ENCODE measurements at regions not wholly inside any gene's neighbourhood (a gene's known extent, or its start where the extent isn't known, plus 50 kb on each side); places are given as distances from the start of the nearest gene placed in this dataset.

GRCh38 chr1:47675047-47675675 is 237.3 kb downstream of the FOXD2 start:
- TF ChIP-seq POLR2A (IDR thresholded peaks at IDR 0.05; ENCODE audit: low read depth, low read length) (no peak), POLR2AphosphoS5 (IDR thresholded peaks at IDR 0.05; ENCODE audit: low read depth, low read length) (no peak)

All from GM12891 (cell line).